KBM-7 (cell line): ENCODE measurements at regions not wholly inside any gene's neighbourhood (a gene's known extent, or its start where the extent isn't known, plus 50 kb on each side); places are given as distances from the start of the nearest gene placed in this dataset.
"Not testable (repeated sequence)": the region's sequence is repeated elsewhere in the genome, so short reads cannot be mapped to it uniquely, and the experiment has no call there.

Source experiments
- DNase-seq: peaks from one replicate; pipeline ENCODE4 v3.0.0-alpha.2; 2015
- in situ Hi-C: fragments of 300-500 bp; cut with MboI; formaldehyde crosslinking; loops from 2 replicates; pipeline ENCODE4 v1.14.3; 2020; ENCODE audit warnings: low sequenced_read_pairs, low pct_unique_long_range_greater_than_20kb, mixed read lengths

GRCh38 chrX:99242001-99242400 is 1168.1 kb downstream of the PCDH19 start:
- DNase-seq: no peak
- in situ Hi-C loops: no loop called here

GRCh38 chrX:99234384-99234783 is 1175.7 kb downstream of the PCDH19 start:
- in situ Hi-C loops, DNase-seq: not testable (repeated sequence)

GRCh38 chrX:99192421-99192820 is 1217.7 kb downstream of the PCDH19 start:
- no peak for DNase-seq
- in situ Hi-C loops: no loop called here

- in situ Hi-C loops: no loop called here
- no peak for DNase-seq
These were observed 1225.9 kb downstream of the PCDH19 start for GRCh38 chrX:99184153-99184552.

- in situ Hi-C loops: no loop called here
- DNase-seq: no peak
These were observed 1237.1 kb downstream of the PCDH19 start for GRCh38 chrX:99172958-99173357.

- no peak for DNase-seq
- in situ Hi-C loops: no loop called here
These were observed 1267.3 kb downstream of the PCDH19 start for GRCh38 chrX:99142745-99143144.

- in situ Hi-C loops: no loop called here
- DNase-seq: no peak
These were observed 1272.6 kb downstream of the PCDH19 start for GRCh38 chrX:99137488-99137887.

GRCh38 chrX:99117011-99117410 is 1293.1 kb downstream of the PCDH19 start:
- in situ Hi-C loops: no loop called here
- DNase-seq: no peak

GRCh38 chrX:99095965-99096635 is 1314.0 kb downstream of the PCDH19 start:
- in situ Hi-C loops: no loop called here
- no peak for DNase-seq

- in situ Hi-C loops: no loop called here
- DNase-seq: no peak
These were observed 1318.6 kb downstream of the PCDH19 start for GRCh38 chrX:99091459-99091858.

- in situ Hi-C loops: no loop called here
- no peak for DNase-seq
These were observed 1331.8 kb downstream of the PCDH19 start for GRCh38 chrX:99078301-99078700.

GRCh38 chrX:99077099-99077498 is 1333.0 kb downstream of the PCDH19 start:
- in situ Hi-C loops: no loop called here
- no peak for DNase-seq

GRCh38 chrX:99073551-99073950 is 1336.5 kb downstream of the PCDH19 start:
- in situ Hi-C loops: no loop called here
- DNase-seq: no peak

GRCh38 chrX:99051639-99052038 is 1358.4 kb downstream of the PCDH19 start:
- in situ Hi-C loops: no loop called here
- no peak for DNase-seq

- DNase-seq: no peak
- in situ Hi-C loops: no loop called here
These were observed 1376.7 kb downstream of the PCDH19 start for GRCh38 chrX:99033226-99033901.

- in situ Hi-C loops: no loop called here
- no peak for DNase-seq
These were observed 1399.1 kb downstream of the PCDH19 start for GRCh38 chrX:99010957-99011356.

- in situ Hi-C loops: no loop called here
These were observed 1408.8 kb downstream of the PCDH19 start for GRCh38 chrX:99001286-99001685.

GRCh38 chrX:98962996-98963395 is 1447.1 kb downstream of the PCDH19 start:
- in situ Hi-C loops: no loop called here
- DNase-seq: no peak

More at GRCh38 chrX:99001286-99001685, 1408.8 kb downstream of the PCDH19 start:
- DNase-seq: no peak

- DNase-seq: peak; percentile 3
- in situ Hi-C loops: no loop called here
These were observed 1454.1 kb downstream of the PCDH19 start for GRCh38 chrX:98956014-98956413.

GRCh38 chrX:98939456-98939855 is 1470.6 kb downstream of the PCDH19 start:
- no peak for DNase-seq
- in situ Hi-C loops: no loop called here

GRCh38 chrX:98931216-98931615 is 1478.9 kb downstream of the PCDH19 start:
- in situ Hi-C loops: no loop called here
- no peak for DNase-seq
